Panc1 (cell line): ENCODE measurements at regions not wholly inside any gene's neighbourhood (a gene's known extent, or its start where the extent isn't known, plus 50 kb on each side); places are given as distances from the start of the nearest gene placed in this dataset.

Experiments
- ATAC-seq: fragments of 200-7000 bp; cut with Tn5 transposase; 2 replicates; pipeline ENCODE4 v1.9.1; 2020; ENCODE audit warnings: mild to moderate bottlenecking, moderate library complexity
- BruUV-seq: library from RNA; stranded (reverse); fragments of 400-500 nt; replicated peaks from 2 replicates; lab custom pipeline; 2021; lab: Mats Ljungman, UMichigan
- CTCF ChIA-PET: fragments of 300-600 bp; sonication (Branson Sonifier 250); formaldehyde crosslinking; loops from one replicate; lab custom pipeline; 2022; ENCODE audit warnings: antibody characterized with exemption; lab: Charles Lee
- POLR2A ChIA-PET: fragments of 300-600 bp; sonication (Branson Sonifier 250); formaldehyde crosslinking; loops from one replicate; lab custom pipeline; 2022; ENCODE audit warnings: antibody characterized with exemption; lab: Charles Lee
- DNase-seq: peaks from one replicate; pipeline ENCODE4 v3.0.0-alpha.2; 2010; ENCODE audit warnings: low read depth, low spot score
- H3K27ac ChIP-seq: 2 replicates; pipeline ENCODE4 v1.5.1; 2011; ENCODE audit warnings: mild to moderate bottlenecking, low read length, inconsistent platforms
- H3K27me3 ChIP-seq: fragments of 200-500 bp; sonication (Bioruptor generic); 2 replicates; pipeline ENCODE4 v1.6.0; 2014; ENCODE audit warnings: low read length, inconsistent platforms; ENCODE audit not compliant: control insufficient read depth, insufficient read depth
- H3K36me3 ChIP-seq: fragments of 200-500 bp; sonication (Bioruptor generic); 2 replicates; pipeline ENCODE4 v1.5.1; 2014; ENCODE audit warnings: inconsistent platforms, mild to moderate bottlenecking, low read length, moderate library complexity; ENCODE audit not compliant: control insufficient read depth, insufficient read depth
- H3K4me1 ChIP-seq: 2 replicates; pipeline ENCODE4 v1.5.1; 2011; ENCODE audit warnings: inconsistent platforms, mild to moderate bottlenecking, low read length, moderate library complexity; ENCODE audit not compliant: control insufficient read depth, insufficient read depth
- H3K4me3 ChIP-seq, 2 experiments: 2 replicates each; pipeline ENCODE4 v1.5.1; 2011 to 2012; ENCODE audit warnings: low read depth in 2 of 2, low read length in 2 of 2, mild to moderate bottlenecking in 2 of 2, inconsistent platforms in 1 of 2, moderate library complexity in 1 of 2
- H3K9me3 ChIP-seq: fragments of 200-500 bp; sonication (Bioruptor generic); 2 replicates; pipeline ENCODE4 v1.5.1; 2014; ENCODE audit warnings: low read depth, mild to moderate bottlenecking, inconsistent platforms, low read length, moderate library complexity; ENCODE audit not compliant: control insufficient read depth, insufficient read depth
- CTCF ChIP-seq: fragments of 450-650 bp; IDR thresholded peaks from 2 replicates; pipeline ENCODE4 v1.5.1; 2017; ENCODE audit warnings: mild to moderate bottlenecking
- POLR2AphosphoS5 ChIP-seq: IDR thresholded peaks from 2 replicates; pipeline ENCODE4 v1.6.1; 2012; ENCODE audit warnings: mild to moderate bottlenecking, low read depth, low read length, moderate library complexity
- SIN3A ChIP-seq: IDR thresholded peaks from 2 replicates; pipeline ENCODE4 v1.6.1; 2012; ENCODE audit warnings: low read depth, mild to moderate bottlenecking, low read length, moderate library complexity, borderline replicate concordance; ENCODE audit not compliant: insufficient read depth
- TCF7L2 ChIP-seq: IDR thresholded peaks from 2 replicates; pipeline ENCODE4 v1.6.1; 2011; ENCODE audit warnings: mild to moderate bottlenecking, low read depth, low read length, inconsistent platforms
- in situ Hi-C: cut with HindIII; loops from 2 replicates; pipeline ENCODE4 v1.10.0; 2016; ENCODE audit warnings: low sequenced_read_pairs, low pct_unique_long_range_greater_than_20kb
- intact Hi-C: fragments of 100-400 bp; cut with micrococcal nuclease; formaldehyde crosslinking; loops from one replicate; pipeline ENCODE4 v1.10.0; 2022; ENCODE audit not compliant: unreplicated experiment
- TF ChIP-seq, protein P1 (sequence below), 2 experiments: IDR thresholded peaks; 2 replicates each; pipeline ENCODE4 v1.6.1; 2011 to 2012; ENCODE audit warnings: low read depth in 2 of 2, control low read depth in 1 of 2, low read length in 1 of 2, mild to moderate bottlenecking in 1 of 2, moderate library complexity in 1 of 2; ENCODE audit not compliant: insufficient read depth in 1 of 2

DNA sequence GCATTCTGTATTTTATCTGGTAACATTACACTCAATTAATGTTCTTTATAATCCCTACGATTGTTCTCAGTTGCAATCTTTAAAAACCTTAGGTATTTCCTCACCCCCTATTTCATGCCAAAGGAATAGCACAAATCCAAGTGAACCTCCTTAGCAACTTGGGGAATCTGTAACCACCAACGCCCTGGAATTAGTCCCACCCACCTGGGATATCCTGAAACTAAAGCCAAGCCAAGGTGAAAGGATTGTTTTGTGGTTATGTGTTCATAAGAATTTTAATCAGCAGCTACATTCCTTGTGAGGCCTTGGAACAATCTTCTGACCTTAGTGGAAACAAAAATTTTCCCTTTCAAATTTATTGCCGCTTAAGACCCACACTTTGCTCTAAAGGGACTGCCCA lies 908.7 kb downstream of the TTLL7 start:
- no peak overlapping the region for H3K27ac ChIP-seq
- DNase-seq (no peak), ATAC-seq (no peak)
- no peaks in the 10 kb centered on the region for H3K9me3 ChIP-seq
- CTCF ChIA-PET = no interaction called here
- POLR2A ChIA-PET = no interaction called here
- H3K4me3 ChIP-seq = no peak overlapping the region
- no peaks in the 10 kb centered on the region for H3K4me1 ChIP-seq
- in situ Hi-C loops (no loop called here), intact Hi-C loops (no loop called here)
- TF ChIP-seq SIN3A (no peak), TCF7L2 (no peak), CTCF (no peak), POLR2AphosphoS5 (no peak)
- TF ChIP-seq, protein P1, sequence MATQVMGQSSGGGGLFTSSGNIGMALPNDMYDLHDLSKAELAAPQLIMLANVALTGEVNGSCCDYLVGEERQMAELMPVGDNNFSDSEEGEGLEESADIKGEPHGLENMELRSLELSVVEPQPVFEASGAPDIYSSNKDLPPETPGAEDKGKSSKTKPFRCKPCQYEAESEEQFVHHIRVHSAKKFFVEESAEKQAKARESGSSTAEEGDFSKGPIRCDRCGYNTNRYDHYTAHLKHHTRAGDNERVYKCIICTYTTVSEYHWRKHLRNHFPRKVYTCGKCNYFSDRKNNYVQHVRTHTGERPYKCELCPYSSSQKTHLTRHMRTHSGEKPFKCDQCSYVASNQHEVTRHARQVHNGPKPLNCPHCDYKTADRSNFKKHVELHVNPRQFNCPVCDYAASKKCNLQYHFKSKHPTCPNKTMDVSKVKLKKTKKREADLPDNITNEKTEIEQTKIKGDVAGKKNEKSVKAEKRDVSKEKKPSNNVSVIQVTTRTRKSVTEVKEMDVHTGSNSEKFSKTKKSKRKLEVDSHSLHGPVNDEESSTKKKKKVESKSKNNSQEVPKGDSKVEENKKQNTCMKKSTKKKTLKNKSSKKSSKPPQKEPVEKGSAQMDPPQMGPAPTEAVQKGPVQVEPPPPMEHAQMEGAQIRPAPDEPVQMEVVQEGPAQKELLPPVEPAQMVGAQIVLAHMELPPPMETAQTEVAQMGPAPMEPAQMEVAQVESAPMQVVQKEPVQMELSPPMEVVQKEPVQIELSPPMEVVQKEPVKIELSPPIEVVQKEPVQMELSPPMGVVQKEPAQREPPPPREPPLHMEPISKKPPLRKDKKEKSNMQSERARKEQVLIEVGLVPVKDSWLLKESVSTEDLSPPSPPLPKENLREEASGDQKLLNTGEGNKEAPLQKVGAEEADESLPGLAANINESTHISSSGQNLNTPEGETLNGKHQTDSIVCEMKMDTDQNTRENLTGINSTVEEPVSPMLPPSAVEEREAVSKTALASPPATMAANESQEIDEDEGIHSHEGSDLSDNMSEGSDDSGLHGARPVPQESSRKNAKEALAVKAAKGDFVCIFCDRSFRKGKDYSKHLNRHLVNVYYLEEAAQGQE (IDR thresholded peaks at IDR 0.05; ENCODE audit: insufficient read depth in 1 of 2, low read depth in 2 of 2, low read length in 1 of 2) = no peak
- BruUV-seq = no TSS peak
- H3K27me3 ChIP-seq = no peaks in the 10 kb centered on the region
- no peaks in the 10 kb centered on the region for H3K36me3 ChIP-seq

DNA sequence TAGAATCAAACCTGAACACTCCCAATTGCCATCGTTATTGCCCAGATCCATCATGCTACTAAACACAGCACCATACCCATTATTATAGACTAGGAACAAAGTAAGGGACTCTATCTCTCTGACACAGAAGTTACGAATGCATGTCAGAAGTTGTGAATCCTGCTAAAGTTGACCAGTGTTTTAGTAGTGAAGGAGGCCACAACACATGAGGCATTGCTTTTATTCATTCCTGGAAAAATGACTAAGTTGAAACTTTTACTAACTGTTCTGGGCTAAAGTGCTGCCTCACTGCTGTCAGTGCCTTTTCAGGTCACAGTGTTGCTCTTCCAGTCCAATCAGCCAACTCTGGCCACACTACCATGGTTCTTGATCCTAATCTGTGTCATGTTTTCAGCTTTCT lies 911.1 kb downstream of the TTLL7 start:
- no peaks in the 10 kb centered on the region for H3K4me1 ChIP-seq
- ATAC-seq (no peak), DNase-seq (no peak)
- no peaks in the 10 kb centered on the region for H3K9me3 ChIP-seq
- CTCF ChIA-PET = no interaction called here
- H3K27ac ChIP-seq = no peak overlapping the region
- H3K4me3 ChIP-seq = no peak overlapping the region
- intact Hi-C loops = no loop called here
- no TSS peak for BruUV-seq
- no peaks in the 10 kb centered on the region for H3K27me3 ChIP-seq
- TF ChIP-seq CTCF (no peak), SIN3A (no peak), TCF7L2 (no peak)
- in situ Hi-C loops = no loop called here
- POLR2A ChIA-PET = no interaction called here
- H3K36me3 ChIP-seq = no peaks in the 10 kb centered on the region
